PC-3 (cell line): ENCODE measurements at regions not wholly inside any gene's neighbourhood (a gene's known extent, or its start where the extent isn't known, plus 50 kb on each side); places are given as distances from the start of the nearest gene placed in this dataset.

Experiments used
- ATAC-seq: fragments of 200-7000 bp; cut with Tn5 transposase; 2 replicates; pipeline ENCODE4 v1.9.1; 2020; ENCODE audit warnings: mild to moderate bottlenecking, moderate library complexity
- BruUV-seq: library from RNA; stranded (reverse); fragments of 400-500 nt; replicated peaks from 2 replicates; lab custom pipeline; 2021; lab: Mats Ljungman, UMichigan
- CTCF ChIA-PET: fragments of 300-600 bp; sonication (Branson Sonifier 250); formaldehyde crosslinking; loops from one replicate; lab custom pipeline; 2022; ENCODE audit warnings: antibody characterized with exemption; lab: Charles Lee
- POLR2A ChIA-PET: fragments of 300-600 bp; sonication (Branson Sonifier 250); formaldehyde crosslinking; loops from one replicate; lab custom pipeline; 2022; ENCODE audit warnings: antibody characterized with exemption; ENCODE audit not compliant: unreplicated experiment; lab: Charles Lee
- DNase-seq: peaks from one replicate; pipeline ENCODE4 v3.0.0-alpha.2; 2015
- H2AFZ ChIP-seq: fragments of 300-600 bp; sonication (generic); 2 replicates; pipeline ENCODE4 v1.6.0; 2016; ENCODE audit warnings: antibody characterized with exemption, low read length
- H3F3A ChIP-seq: fragments of 300-600 bp; sonication (generic); one replicate; pipeline ENCODE4 v1.6.0; 2017; ENCODE audit warnings: antibody characterized with exemption, low read length, control low read depth, mild to moderate bottlenecking; ENCODE audit not compliant: unreplicated experiment
- H3K27ac ChIP-seq: fragments of 300-600 bp; sonication (generic); 2 replicates; pipeline ENCODE4 v1.5.1; 2016; ENCODE audit warnings: mild to moderate bottlenecking, low read length
- H3K27me3 ChIP-seq: fragments of 300-600 bp; sonication (generic); 2 replicates; pipeline ENCODE4 v1.6.1; 2016; ENCODE audit warnings: low read length, mixed read lengths
- H3K36me3 ChIP-seq: fragments of 300-600 bp; sonication (generic); 2 replicates; pipeline ENCODE4 v1.6.1; 2016; ENCODE audit warnings: low read depth, mixed run types, low read length, mixed read lengths
- H3K4me1 ChIP-seq: fragments of 300-600 bp; sonication (generic); 2 replicates; pipeline ENCODE4 v1.5.1; 2016; ENCODE audit warnings: low read length; ENCODE audit not compliant: insufficient read depth
- H3K4me2 ChIP-seq: fragments of 300-600 bp; sonication (generic); 2 replicates; pipeline ENCODE4 v1.6.0; 2016; ENCODE audit warnings: low read length
- H3K4me3 ChIP-seq: fragments of 300-600 bp; sonication (generic); 2 replicates; pipeline ENCODE4 v1.5.1; 2016; ENCODE audit warnings: mild to moderate bottlenecking, low read length, mixed read lengths
- H3K79me2 ChIP-seq: fragments of 300-600 bp; sonication (generic); 2 replicates; pipeline ENCODE4 v1.6.1; 2017; ENCODE audit warnings: low read length, mixed read lengths
- H3K9ac ChIP-seq: fragments of 300-600 bp; sonication (generic); 2 replicates; pipeline ENCODE4 v1.6.0; 2016; ENCODE audit warnings: mild to moderate bottlenecking, low read length
- H3K9me2 ChIP-seq: fragments of 300-600 bp; sonication (generic); replicated peaks from 2 replicates; pipeline ENCODE4 v1.6.1; 2016; ENCODE audit warnings: mixed run types, low read length, mixed read lengths
- H3K9me3 ChIP-seq: fragments of 300-600 bp; sonication (generic); 2 replicates; pipeline ENCODE4 v1.6.1; 2016; ENCODE audit warnings: low read length, mixed read lengths
- H4K20me1 ChIP-seq: fragments of 300-600 bp; sonication (generic); 2 replicates; pipeline ENCODE4 v1.6.1; 2016; ENCODE audit warnings: low read length, mixed read lengths
- CTCF ChIP-seq: fragments of 300-600 bp; sonication (generic); conservative IDR thresholded peaks from 2 replicates; pipeline ENCODE4 v1.5.1; 2017; ENCODE audit warnings: antibody characterized with exemption, low read depth, mild to moderate bottlenecking, low read length
- EZH2 ChIP-seq: fragments of 300-600 bp; sonication (generic); IDR thresholded peaks from one replicate; pipeline ENCODE4 v1.6.1; 2017; ENCODE audit warnings: antibody characterized with exemption, mild to moderate bottlenecking, low read length; ENCODE audit not compliant: unreplicated experiment
- EZH2phosphoT487 ChIP-seq: fragments of 300-600 bp; sonication (generic); IDR thresholded peaks from 2 replicates; pipeline ENCODE4 v1.6.1; 2018; ENCODE audit warnings: mild to moderate bottlenecking, antibody characterized with exemption, low read length, borderline replicate concordance
- intact Hi-C: fragments of 100-400 bp; cut with micrococcal nuclease; formaldehyde crosslinking; loops from 2 replicates; pipeline ENCODE4 v1.9.0; 2023

GRCh38 chr12:63266988-63267387 is 116.0 kb upstream of the AVPR1A start:
- CTCF ChIA-PET: no interaction called here
- Histone ChIP-seq H3K9me2 (no peaks in the 10 kb centered on the region), H3K4me3 (no peak overlapping the region), H3K4me1 (no peaks in the 10 kb centered on the region), H3K27ac (no peak overlapping the region), H2AFZ (no peak overlapping the region), H3K27me3 (no peaks in the 10 kb centered on the region), H3K9me3 (peaks cover 4% of the 10 kb centered on the region; the same call in 1 of the 2 replicates), H3F3A (no peaks in the 10 kb centered on the region), H3K4me2 (no peak overlapping the region), H4K20me1 (no peaks in the 10 kb centered on the region), H3K36me3 (no peaks in the 10 kb centered on the region), H3K79me2 (no peaks in the 10 kb centered on the region), H3K9ac (no peak overlapping the region)
- DNase-seq (no peak), ATAC-seq (no peak)
- BruUV-seq: no TSS peak
- intact Hi-C loops: no loop called here
- POLR2A ChIA-PET: no interaction called here
- TF ChIP-seq EZH2: no peak
- no peak for TF ChIP-seq EZH2phosphoT487
- no peak for TF ChIP-seq CTCF

GRCh38 chr12:63264629-63265028 is 113.6 kb upstream of the AVPR1A start:
- POLR2A ChIA-PET: no interaction called here

More at GRCh38 chr12:63264629-63265028, 113.6 kb upstream of the AVPR1A start:
- intact Hi-C loops: no loop called here
- DNase-seq (no peak), ATAC-seq (no peak)
- Histone ChIP-seq H3K4me1 (no peaks in the 10 kb centered on the region), H4K20me1 (no peaks in the 10 kb centered on the region), H3K9me2 (no peaks in the 10 kb centered on the region), H3K4me2 (no peak overlapping the region), H2AFZ (no peak overlapping the region), H3K36me3 (no peaks in the 10 kb centered on the region), H3K27ac (no peak overlapping the region), H3F3A (no peaks in the 10 kb centered on the region), H3K27me3 (peaks cover 19% of the 10 kb centered on the region; the same call in 1 of the 2 replicates), H3K79me2 (no peaks in the 10 kb centered on the region), H3K4me3 (no peak overlapping the region), H3K9ac (no peak overlapping the region), H3K9me3 (peaks cover 4% of the 10 kb centered on the region; the same call in 1 of the 2 replicates)
- CTCF ChIA-PET: no interaction called here
- BruUV-seq: no TSS peak
- TF ChIP-seq EZH2 (no peak), EZH2phosphoT487 (no peak), CTCF (no peak)
